Stomach (tissue), 4 donors: ENCODE measurements at regions not wholly inside any gene's neighbourhood (a gene's known extent, or its start where the extent isn't known, plus 50 kb on each side); places are given as distances from the start of the nearest gene placed in this dataset.

Experiments used
- POLR2A ChIP-seq, 4 donors: fragments of 450-650 bp; IDR thresholded peaks; one replicate each; pipeline ENCODE4 v1.6.1; 2016; ENCODE audit warnings: antibody characterized with exemption in 4 of 4, control low read depth in 2 of 4, mild to moderate bottlenecking in 1 of 4, moderate library complexity in 1 of 4
- TF ChIP-seq, protein P1 (sequence below), 7 experiments: fragments of 450-650 bp in 4 of 7; fragments of 200-600 bp in 3 of 7; sonication (generic) in 3 of 7; IDR thresholded peaks; one replicate each; pipeline ENCODE4 v1.5.1; 2016 to 2019; ENCODE audit warnings: antibody characterized with exemption in 7 of 7, control low read depth in 2 of 7, mild to moderate bottlenecking in 1 of 7

DNA sequence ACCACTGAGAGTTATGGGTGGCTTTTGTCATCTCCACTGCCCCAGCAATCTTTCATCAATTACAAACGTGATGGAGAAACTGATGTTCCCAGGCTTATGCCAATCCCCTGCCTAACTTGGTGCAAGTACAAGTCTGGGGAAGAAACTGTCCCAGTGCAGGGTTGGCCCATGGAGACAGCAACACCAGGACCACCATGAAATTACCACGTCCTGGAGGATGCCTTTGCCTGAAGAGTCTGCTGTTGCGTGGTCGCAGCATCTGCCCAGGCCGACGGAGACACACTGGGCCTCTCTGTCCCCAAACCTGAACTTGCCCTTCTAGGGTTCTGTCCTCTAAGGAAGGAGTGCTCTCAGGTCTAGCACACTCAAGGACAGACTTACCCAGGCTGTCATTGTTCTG lies 496.8 kb upstream of the RAB6C start:
- TF ChIP-seq, protein P1, sequence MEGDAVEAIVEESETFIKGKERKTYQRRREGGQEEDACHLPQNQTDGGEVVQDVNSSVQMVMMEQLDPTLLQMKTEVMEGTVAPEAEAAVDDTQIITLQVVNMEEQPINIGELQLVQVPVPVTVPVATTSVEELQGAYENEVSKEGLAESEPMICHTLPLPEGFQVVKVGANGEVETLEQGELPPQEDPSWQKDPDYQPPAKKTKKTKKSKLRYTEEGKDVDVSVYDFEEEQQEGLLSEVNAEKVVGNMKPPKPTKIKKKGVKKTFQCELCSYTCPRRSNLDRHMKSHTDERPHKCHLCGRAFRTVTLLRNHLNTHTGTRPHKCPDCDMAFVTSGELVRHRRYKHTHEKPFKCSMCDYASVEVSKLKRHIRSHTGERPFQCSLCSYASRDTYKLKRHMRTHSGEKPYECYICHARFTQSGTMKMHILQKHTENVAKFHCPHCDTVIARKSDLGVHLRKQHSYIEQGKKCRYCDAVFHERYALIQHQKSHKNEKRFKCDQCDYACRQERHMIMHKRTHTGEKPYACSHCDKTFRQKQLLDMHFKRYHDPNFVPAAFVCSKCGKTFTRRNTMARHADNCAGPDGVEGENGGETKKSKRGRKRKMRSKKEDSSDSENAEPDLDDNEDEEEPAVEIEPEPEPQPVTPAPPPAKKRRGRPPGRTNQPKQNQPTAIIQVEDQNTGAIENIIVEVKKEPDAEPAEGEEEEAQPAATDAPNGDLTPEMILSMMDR (IDR thresholded peaks at IDR 0.05), result no peak
- no peak for TF ChIP-seq POLR2A (IDR thresholded peaks at IDR 0.05)
